ENCODE measurements at regions not wholly inside any gene's neighbourhood (a gene's known extent, or its start where the extent isn't known, plus 50 kb on each side); places are given as distances from the start of the nearest gene placed in this dataset.

DNA sequence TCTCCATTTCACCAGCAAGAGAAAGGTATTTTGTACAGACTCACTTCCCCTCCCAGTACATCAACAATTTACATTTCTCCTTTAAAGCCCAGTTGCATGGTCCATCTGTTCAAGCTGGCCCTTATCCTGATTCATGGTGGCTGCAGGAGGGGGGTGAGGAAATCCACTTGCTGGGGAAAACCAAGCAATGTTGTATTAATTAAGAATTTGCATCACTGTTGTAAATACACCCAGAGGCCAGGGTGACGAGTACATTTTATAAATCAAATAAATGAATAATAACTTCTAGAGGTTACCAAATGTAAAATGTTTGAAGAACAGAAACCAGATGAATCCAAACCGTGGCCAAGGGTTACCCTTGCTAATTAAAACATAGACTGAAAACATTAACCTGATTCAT lies 395.9 kb upstream of the INTU start:
- Mint-ChIP-seq H3K9me3 (peaks cover 3% of the 10 kb centered on the region), H3K36me3 (ENCODE audit: low read depth) (no peaks in the 10 kb centered on the region), H3K4me1 (no peaks in the 10 kb centered on the region), H3K27me3 (no peaks in the 10 kb centered on the region), H3K4me3 (no peak overlapping the region), H3K27ac (no peak overlapping the region)
- ATAC-seq (replicated peaks), result no peak

DNA sequence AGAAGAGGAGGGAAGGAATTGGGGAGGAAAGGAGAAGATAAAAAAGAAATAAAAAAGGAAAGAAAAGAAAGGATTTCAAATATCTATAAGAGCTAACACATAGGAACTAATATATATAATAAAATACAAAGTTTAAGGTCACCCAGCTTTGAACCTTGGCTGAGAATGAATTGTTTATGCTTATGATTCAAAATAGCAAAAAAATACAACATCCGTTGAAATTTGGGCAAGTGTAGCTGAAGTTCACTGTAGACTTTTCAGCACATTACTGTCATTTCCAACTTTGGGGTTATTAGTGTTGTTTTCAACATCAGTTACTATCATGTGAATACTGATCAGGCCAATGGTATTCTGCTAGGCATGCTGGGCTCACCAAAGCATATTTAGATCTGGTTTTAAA lies 395.2 kb upstream of the INTU start:
- no peak overlapping the region for H3K27ac Mint-ChIP-seq
- no peaks in the 10 kb centered on the region for H3K27me3 Mint-ChIP-seq
- peaks cover 3% of the 10 kb centered on the region for H3K9me3 Mint-ChIP-seq
- no peaks in the 10 kb centered on the region for H3K4me1 Mint-ChIP-seq
- no peaks in the 10 kb centered on the region for H3K36me3 Mint-ChIP-seq (ENCODE audit: low read depth)
- no peak for ATAC-seq (replicated peaks)
- H3K4me3 Mint-ChIP-seq, result no peak overlapping the region

DNA sequence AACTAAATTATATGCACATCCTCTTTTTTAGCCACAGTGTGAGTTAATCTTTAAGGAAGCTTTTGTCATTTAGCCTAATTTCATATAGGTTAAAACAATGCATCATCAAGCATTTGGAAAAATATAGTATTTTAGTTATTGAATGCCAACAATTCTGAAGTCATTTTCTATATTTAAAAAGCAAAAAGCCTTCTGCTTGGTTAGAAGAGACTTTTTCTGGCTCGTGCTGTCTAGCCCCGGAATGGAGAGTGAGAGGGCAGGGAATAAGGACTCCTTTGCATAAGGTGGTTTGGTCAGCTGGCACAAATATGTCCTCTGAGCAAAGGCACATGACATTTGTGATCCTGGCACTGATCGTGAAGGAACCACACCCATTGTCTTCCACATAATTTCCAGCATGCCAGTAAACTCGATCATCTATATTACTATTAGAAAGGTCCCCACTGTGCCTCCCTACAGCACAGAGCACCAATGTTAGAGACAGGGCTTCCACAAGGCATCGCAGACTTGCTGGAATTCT lies 393.7 kb upstream of the INTU start:
- H3K4me3 Mint-ChIP-seq, result no peak overlapping the region
- no peak for ATAC-seq (replicated peaks)
- H3K27me3 Mint-ChIP-seq, result no peaks in the 10 kb centered on the region
- H3K9me3 Mint-ChIP-seq, result peaks cover 3% of the 10 kb centered on the region
- H3K27ac Mint-ChIP-seq, result no peak overlapping the region
- no peaks in the 10 kb centered on the region for H3K36me3 Mint-ChIP-seq (ENCODE audit: low read depth)
- no peaks in the 10 kb centered on the region for H3K4me1 Mint-ChIP-seq

DNA sequence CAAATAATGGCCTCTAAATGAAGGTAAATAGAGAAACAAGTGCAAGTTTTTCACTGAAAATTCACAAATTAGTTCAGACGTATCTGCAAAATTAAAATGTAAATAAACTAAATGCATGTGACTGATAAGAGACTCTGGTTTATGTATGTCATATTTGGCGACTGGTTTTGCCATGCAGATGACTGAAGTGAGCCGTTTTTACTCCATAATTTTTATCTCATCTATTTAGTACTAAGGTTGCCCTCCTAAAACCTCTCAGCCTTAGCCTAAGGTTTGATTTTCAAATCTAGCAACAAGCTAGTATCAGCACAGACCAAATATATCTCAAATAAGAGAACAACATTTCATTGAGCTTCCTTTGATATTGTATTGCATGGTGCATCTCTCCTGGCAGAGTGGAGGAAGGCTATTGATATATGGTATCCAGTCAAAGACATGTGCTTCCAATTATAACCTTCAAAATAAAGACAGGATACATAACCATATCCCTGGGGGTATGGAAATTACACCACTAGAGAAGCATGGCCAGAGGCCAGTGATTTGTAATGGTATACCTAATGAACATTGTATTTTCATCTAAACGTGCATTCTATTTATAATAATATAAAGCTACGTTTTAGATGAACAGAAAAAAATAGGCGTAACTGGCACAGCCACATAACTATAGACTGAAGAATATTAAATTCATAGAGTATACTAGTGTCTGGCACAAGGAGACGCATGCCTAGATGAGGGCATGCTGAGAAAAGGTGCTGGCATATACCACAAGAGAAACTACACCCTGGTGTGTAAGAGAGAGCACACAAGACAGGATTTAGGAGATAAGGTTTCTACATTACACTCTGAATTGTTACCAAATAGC lies 392.6 kb upstream of the INTU start:
- no peak for ATAC-seq (replicated peaks)
- no peak overlapping the region for H3K27ac Mint-ChIP-seq
- H3K4me1 Mint-ChIP-seq, result no peaks in the 10 kb centered on the region
- H3K9me3 Mint-ChIP-seq, result peaks cover 3% of the 10 kb centered on the region
- no peaks in the 10 kb centered on the region for H3K27me3 Mint-ChIP-seq
- H3K4me3 Mint-ChIP-seq, result no peak overlapping the region
- H3K36me3 Mint-ChIP-seq (ENCODE audit: low read depth), result no peaks in the 10 kb centered on the region

DNA sequence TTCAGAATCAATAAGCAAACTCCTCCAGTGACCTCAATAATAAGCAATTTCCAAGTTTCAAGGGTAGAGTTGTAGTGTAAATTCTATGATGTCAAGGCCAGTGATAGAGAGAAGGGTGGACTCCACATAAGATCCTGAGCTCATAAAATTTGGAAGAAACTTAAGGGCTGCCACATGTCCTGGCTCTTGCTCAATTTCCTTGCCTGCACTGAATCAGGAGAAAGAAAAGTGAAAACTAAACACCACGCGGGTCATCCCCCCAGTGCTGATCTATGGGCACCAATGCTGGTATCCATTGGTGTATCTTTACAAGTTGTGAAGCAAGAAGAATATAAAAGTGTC lies 392.0 kb upstream of the INTU start:
- H3K36me3 Mint-ChIP-seq (ENCODE audit: low read depth), result no peaks in the 10 kb centered on the region
- no peaks in the 10 kb centered on the region for H3K4me1 Mint-ChIP-seq
- no peak for ATAC-seq (replicated peaks)
- peaks cover 3% of the 10 kb centered on the region for H3K9me3 Mint-ChIP-seq
- no peaks in the 10 kb centered on the region for H3K27me3 Mint-ChIP-seq
- H3K27ac Mint-ChIP-seq, result no peak overlapping the region
- no peak overlapping the region for H3K4me3 Mint-ChIP-seq

DNA sequence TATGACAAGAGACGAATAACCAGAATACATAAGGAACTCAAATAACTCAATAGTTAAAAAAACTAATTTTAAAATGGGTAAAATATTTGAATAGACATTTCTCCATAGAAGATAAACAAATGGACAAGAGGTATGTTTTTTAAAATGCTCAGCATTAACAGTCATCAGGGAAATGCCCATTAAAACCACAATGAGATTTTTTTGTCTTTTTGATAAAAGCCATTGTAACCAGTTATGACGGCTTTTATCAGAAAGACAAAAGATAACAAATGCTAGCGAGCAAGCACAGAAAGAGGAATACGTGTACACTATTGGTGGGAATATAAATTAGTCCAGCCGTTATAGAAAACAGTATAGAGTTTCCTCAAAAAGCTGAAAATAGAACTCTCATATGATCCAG lies 388.2 kb upstream of the INTU start:
- no peaks in the 10 kb centered on the region for H3K36me3 Mint-ChIP-seq (ENCODE audit: low read depth)
- H3K4me3 Mint-ChIP-seq, result no peak overlapping the region
- H3K27ac Mint-ChIP-seq, result no peak overlapping the region
- H3K27me3 Mint-ChIP-seq, result no peaks in the 10 kb centered on the region
- no peak for ATAC-seq (replicated peaks)
- H3K4me1 Mint-ChIP-seq, result no peaks in the 10 kb centered on the region
- peaks cover 9% of the 10 kb centered on the region for H3K9me3 Mint-ChIP-seq

DNA sequence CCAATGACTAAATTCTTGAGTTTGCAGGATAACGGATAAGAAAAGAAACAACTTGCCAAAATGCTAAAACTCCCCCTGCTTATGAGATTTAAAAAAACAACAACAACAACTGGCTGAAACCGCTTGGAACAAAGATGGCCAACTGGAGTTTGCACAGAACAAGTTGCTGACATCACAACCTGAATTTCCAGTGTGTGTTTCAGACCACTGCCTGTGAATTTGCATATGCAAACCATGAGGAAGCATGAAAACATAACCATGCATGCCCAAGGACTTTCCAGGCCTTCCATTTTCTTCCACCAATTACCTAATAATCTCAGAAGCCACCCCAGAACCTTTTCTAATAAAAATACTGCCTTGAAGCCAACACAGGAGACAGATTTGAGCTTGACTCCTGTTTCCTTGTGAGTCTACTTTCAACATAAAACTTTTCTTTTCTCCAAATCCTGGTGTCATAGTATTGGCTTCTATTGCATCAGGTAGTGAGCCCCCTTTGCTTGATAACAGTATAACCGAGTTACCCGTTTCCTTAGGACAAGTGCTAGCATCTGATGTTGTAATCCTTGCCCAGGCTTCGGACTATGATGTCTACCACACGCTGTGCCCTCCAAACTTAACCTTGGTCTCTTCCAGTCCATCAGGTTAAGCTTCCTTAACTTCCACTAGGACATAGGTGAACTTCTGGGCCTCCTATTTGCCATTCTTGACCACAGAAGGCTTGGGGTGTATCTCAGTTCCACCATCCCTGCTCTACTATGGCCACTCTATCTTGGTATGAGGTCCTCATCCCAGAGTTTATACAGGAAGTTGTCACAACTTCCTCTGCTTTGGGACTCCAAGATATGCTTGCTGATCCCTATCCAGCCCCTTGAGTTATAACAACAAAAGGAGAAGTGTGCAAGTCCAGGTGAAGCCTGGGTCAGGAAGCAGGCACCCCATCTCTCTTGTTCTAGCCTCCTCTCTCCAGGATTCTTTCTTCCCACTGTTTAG lies 385.5 kb upstream of the INTU start:
- no peak overlapping the region for H3K4me3 Mint-ChIP-seq
- no peaks in the 10 kb centered on the region for H3K27me3 Mint-ChIP-seq
- no peaks in the 10 kb centered on the region for H3K4me1 Mint-ChIP-seq
- no peak for ATAC-seq (replicated peaks)
- no peaks in the 10 kb centered on the region for H3K36me3 Mint-ChIP-seq (ENCODE audit: low read depth)
- H3K27ac Mint-ChIP-seq, result no peak overlapping the region
- peaks cover 6% of the 10 kb centered on the region for H3K9me3 Mint-ChIP-seq

DNA sequence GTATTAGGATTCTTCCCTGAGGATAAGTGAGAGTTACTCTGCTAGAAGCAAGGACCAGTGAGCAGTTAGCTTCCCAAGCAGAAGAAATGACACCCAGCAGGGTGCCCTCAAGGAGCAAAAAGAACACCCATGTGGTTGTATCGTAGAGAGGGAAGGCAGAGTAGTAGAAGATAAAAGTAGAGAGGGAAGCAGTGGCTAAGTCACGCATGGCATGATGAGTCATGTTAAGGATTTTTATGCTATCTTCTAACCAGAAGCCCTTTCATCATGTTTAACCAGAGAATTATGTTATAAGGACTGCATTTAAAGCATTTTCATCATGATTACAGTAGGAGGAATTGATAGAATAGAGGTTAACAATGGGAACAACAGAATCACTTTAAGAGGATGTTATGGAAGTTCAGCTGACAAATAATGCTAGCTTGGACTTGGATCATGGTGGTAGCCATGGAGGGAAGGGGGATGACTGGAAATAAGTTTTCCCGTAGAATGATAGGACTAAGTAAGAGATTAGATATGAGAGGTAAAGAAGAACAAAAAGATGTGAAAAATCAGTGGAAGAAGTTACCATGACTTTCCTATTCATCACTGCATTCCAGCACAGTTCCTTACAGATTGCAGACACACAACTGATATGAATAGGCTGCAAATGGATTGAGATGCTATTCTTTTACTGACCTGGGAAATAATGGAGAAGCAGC lies 383.5 kb upstream of the INTU start:
- Mint-ChIP-seq H3K4me3 (no peak overlapping the region), H3K27ac (no peak overlapping the region), H3K36me3 (ENCODE audit: low read depth) (no peaks in the 10 kb centered on the region), H3K4me1 (no peaks in the 10 kb centered on the region), H3K9me3 (peaks cover 6% of the 10 kb centered on the region), H3K27me3 (no peaks in the 10 kb centered on the region)
- no peak for ATAC-seq (replicated peaks)

DNA sequence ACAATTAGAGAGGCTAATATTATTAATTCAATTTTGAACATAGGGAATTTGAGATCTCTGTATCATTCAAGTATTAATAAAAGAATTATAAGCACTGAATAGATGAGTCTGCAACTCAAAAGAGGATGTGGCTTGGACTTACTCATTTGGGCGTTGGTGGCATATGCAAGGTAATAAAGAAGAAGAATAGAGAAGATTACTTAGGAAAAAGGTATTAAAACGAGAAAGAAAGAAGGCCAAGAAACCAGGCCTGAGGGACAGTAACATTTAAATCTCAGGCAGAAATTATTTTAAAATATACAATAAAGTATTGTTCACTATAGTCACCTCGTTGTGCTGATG lies 383.0 kb upstream of the INTU start:
- Mint-ChIP-seq H3K36me3 (ENCODE audit: low read depth) (no peaks in the 10 kb centered on the region), H3K4me3 (no peak overlapping the region), H3K27me3 (no peaks in the 10 kb centered on the region), H3K9me3 (peaks cover 6% of the 10 kb centered on the region), H3K4me1 (no peaks in the 10 kb centered on the region), H3K27ac (no peak overlapping the region)
- no peak for ATAC-seq (replicated peaks)

DNA sequence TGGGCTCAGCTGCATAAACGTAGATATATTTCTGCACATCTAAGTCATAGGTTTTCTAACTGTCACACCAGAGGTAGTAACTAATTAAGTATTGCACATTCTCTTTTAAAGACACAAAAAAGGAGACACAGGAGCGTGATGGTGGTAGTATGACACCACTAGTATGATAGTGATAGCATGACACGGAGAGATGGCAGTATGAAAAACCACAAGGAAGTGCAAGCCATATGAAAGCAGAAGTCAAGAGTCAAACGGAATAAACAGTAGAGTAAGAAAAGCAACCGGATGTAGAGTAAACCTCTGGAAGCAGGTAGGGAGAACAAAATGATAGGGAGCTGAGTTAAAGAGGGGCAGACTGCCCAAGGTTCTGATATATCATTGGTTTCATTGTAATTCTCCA lies 382.2 kb upstream of the INTU start:
- Mint-ChIP-seq H3K4me1 (no peaks in the 10 kb centered on the region), H3K4me3 (no peak overlapping the region), H3K36me3 (ENCODE audit: low read depth) (no peaks in the 10 kb centered on the region), H3K27ac (no peak overlapping the region), H3K27me3 (no peaks in the 10 kb centered on the region), H3K9me3 (peaks cover 6% of the 10 kb centered on the region)
- no peak for ATAC-seq (replicated peaks)

DNA sequence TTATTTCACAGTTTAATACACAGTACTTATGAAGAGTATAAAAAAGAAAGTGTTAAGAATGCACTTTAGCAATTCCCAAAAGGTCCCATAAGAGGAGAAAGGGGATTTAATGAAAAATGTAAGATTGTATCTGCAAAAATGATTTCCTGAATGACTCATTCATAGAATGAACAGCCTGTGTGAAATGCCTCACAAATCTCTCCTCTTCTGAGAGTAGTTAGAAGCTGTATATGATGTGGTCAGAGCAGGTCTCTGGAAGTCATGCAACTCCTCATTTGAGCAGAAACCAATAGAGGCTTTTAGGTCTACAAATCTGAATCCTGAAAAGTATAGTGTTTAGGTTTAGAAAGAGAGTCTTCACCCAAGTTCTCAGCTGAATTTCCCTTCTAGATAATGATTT lies 381.3 kb upstream of the INTU start:
- Mint-ChIP-seq H3K27ac (no peak overlapping the region), H3K36me3 (ENCODE audit: low read depth) (no peaks in the 10 kb centered on the region), H3K27me3 (no peaks in the 10 kb centered on the region), H3K4me1 (no peaks in the 10 kb centered on the region), H3K9me3 (peaks cover 6% of the 10 kb centered on the region), H3K4me3 (no peak overlapping the region)
- ATAC-seq (replicated peaks), result no peak

DNA sequence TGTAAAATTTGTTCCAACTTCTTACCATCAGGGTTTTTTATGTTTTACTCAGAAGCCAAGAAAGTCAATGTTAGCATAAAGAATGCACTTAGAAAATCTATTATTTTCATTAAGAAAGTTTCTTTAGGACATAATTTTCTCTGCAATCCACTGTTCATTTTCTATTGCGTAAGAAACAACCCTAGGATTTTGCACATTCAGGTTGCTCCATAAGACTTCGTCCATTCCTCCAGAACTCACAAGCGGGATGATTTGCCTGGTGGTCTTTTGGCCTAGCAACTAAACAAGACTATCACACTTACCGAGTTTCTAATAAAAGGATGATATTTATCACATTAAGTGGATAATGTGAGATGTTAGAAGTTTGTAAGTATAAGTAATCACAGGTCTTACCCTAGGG lies 376.3 kb upstream of the INTU start:
- Mint-ChIP-seq H3K27ac (no peak overlapping the region), H3K27me3 (no peaks in the 10 kb centered on the region), H3K9me3 (peaks cover 16% of the 10 kb centered on the region), H3K4me1 (no peaks in the 10 kb centered on the region), H3K4me3 (no peak overlapping the region), H3K36me3 (ENCODE audit: low read depth) (no peaks in the 10 kb centered on the region)
- ATAC-seq (replicated peaks), result no peak

DNA sequence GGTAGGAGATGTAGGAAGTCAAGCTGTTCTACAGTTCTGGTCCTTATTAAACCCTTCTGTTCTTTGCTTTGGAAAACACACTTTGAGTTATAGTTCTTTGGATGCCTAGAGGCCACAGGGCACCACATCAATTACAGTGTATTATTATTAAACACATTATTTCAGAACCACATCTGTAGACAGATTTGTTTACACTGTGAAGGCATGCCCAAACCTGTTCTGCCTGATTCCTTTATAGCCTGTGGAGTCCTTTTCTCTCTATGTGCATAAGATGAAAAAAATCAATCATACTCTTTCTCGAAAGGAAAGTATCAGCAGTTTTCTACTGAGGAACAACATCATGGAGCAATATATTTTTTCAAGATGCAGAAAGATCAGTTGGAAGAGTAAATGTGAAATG lies 371.3 kb upstream of the INTU start:
- H3K36me3 Mint-ChIP-seq (ENCODE audit: low read depth), result no peaks in the 10 kb centered on the region
- no peak overlapping the region for H3K4me3 Mint-ChIP-seq
- H3K27ac Mint-ChIP-seq, result no peak overlapping the region
- H3K9me3 Mint-ChIP-seq, result peaks cover 19% of the 10 kb centered on the region
- H3K4me1 Mint-ChIP-seq, result no peaks in the 10 kb centered on the region
- no peaks in the 10 kb centered on the region for H3K27me3 Mint-ChIP-seq
- no peak for ATAC-seq (replicated peaks)

DNA sequence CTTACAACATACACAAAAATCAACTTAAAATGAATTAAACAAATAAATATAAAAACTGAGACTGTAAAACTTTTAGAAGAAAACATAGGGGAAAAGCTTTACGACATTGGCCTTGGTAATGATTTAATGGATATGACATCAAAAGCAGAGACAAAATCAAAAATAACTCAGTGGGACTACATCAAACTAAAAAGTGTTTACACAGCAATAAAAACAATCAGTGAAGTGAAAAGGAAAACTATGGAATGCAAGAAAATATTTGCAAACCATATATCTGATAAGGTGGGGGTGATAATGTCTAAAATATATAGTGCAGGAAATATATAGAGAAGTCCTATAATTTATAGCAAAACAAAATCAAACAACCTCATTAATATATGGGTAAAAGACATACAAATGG lies 364.4 kb upstream of the INTU start:
- no peaks in the 10 kb centered on the region for H3K4me1 Mint-ChIP-seq
- H3K9me3 Mint-ChIP-seq, result peaks cover 11% of the 10 kb centered on the region
- H3K27ac Mint-ChIP-seq, result no peak overlapping the region
- no peak overlapping the region for H3K4me3 Mint-ChIP-seq
- no peaks in the 10 kb centered on the region for H3K27me3 Mint-ChIP-seq
- no peaks in the 10 kb centered on the region for H3K36me3 Mint-ChIP-seq (ENCODE audit: low read depth)
- no peak for ATAC-seq (replicated peaks)
